AG20443 (cell line): ENCODE measurements at regions not wholly inside any gene's neighbourhood (a gene's known extent, or its start where the extent isn't known, plus 50 kb on each side); places are given as distances from the start of the nearest gene placed in this dataset.
"Not testable (repeated sequence)": the region's sequence is repeated elsewhere in the genome, so short reads cannot be mapped to it uniquely, and the experiment has no call there.

Source experiments
- DNase-seq: peaks from one replicate; pipeline ENCODE4 v3.0.0; 2012; ENCODE audit warnings: low spot score, mixed read lengths

GRCh38 chr3:18236726-18237125 is 188.4 kb downstream of the SATB1 start:
- no peak for DNase-seq

- no peak for DNase-seq
These were observed 190.3 kb downstream of the SATB1 start for GRCh38 chr3:18234717-18235335.

DNA sequence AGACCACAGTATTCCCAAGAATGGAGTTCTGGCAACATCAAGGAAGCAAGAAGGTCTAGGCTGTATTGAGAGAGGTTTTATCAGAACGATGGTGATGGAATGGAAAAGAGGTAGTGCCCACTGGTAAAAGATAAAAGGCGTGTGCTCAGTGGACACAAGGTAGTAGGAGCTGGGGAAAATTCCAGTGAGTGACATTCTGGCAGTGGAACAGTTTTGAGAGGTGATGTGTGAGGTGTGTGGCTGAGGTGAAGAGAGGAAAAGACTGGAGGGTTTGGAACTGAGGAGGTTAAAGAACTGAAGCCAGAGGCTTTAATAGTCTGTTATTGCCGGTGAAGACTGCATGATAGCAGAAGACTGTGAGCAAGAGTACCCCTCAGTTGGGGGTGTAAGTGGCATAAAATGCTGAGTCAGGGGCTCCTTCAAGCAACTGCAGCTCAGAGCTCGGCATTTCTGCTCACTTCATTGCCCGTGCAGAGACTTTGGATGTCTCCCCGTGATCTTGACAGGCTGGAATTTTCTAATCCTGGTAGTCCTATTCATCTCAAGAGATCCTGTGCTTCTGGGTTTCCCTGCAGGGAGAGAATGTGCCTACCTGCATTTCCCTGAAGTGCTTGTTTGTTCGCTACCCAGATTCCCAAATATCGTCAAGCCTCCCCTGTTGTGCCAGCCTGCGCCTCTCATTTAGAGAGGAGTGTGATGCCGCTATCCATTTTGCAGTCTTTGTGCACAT is 191.0 kb downstream of the SATB1 start:
- DNase-seq, result no peak

DNA sequence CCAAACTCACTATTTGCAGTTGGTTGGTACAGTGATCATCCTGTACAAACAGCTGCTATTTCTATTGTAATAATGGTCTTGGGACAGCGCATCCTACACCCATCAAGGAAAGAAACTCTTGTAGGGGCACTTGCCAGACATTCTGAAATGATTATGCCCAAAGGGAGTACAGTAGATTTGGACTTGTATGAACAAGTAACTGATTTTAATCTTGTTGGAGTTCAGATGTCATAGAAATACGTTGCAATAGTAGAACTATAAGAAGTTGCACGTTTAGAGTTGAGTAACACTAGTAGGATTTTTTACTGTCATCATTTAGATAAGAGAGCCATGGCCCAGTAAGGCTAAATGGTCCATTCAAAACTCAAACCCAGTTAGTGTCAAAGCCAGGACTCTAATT is 192.8 kb downstream of the SATB1 start:
- no peak for DNase-seq

- DNase-seq, result no peak
These were observed 197.1 kb downstream of the SATB1 start for GRCh38 chr3:18228060-18228459.

- DNase-seq, result no peak
These were observed 199.4 kb downstream of the SATB1 start for GRCh38 chr3:18225709-18226108.

DNA sequence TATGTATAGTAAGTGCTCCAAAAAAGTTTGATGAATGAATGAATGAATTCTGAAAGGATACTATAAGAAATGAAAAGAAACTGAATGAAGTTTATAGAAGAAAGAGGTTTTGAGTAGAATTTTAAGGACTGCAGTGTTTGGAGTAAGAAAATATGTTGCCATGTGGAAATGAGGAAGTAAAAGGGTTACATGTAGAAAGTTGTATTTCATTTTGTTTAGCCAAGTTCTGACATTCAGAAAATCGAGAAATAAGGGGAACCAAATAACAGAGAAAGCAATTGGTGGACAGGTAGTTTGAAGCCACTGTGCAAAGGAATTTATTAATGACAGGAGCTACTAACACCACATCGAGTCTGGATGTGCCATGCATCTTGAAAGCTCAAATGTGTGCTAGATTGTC is 200.7 kb downstream of the SATB1 start:
- DNase-seq, result no peak

DNA sequence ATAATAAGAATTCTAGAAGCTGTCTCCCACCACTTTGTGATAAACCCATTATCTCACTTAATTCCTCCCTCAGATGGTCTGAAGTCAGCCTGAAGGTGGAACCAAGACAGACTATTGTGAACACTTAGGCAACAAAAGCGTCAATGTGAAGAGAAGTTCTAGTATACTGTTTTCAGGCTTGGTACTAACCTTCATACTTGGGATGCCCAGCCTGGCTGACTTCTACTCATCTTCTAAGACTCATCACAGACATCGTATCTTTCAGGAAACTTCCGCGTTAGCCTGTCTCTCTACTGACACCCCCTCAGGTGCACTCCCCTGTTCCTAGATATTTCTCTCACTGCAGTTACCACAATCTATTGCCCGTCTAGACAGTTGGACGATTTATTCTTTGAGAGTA is 201.2 kb downstream of the SATB1 start:
- no peak for DNase-seq

DNA sequence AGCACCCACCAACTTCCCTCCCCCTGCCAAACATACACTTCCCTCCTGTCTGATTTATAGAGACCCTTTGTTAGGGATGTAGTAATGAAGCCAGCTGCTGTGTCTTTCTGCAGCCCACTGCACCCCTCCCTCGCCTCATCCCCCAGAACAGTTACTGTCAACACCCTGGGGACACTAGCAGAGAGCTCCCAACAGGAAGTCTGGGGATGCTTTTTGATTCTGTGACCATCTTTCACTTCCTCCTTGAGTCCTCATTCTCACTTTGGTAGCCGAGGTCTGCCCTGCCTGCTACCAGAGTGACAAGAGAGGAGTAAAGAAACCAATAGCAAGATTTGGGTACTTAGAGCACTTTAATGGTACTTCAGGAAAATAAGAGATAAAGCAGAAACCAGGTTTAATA is 201.6 kb downstream of the SATB1 start:
- DNase-seq, result no peak

DNA sequence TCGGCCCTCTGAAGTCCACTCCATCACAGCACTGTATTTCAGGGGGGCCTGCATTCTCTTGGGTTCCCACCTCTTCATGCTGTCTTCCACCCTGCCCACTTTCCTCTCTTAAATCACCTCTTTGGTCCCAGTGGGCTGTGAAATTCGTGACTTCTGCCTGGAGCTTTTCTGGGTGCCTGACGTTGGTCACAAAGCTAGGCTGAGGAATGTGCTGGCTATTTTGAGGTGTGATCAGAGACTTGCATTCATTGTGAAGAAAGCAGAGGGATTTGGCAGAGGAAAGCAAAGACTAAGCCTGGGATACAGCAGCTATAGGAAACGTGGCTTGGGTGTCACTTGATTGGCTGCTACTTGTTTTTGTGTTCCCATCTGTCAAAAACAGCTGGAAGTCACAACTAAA is 202.5 kb downstream of the SATB1 start:
- no peak for DNase-seq

GRCh38 chr3:18217507-18218174 is 207.5 kb downstream of the SATB1 start:
- no peak for DNase-seq

DNA sequence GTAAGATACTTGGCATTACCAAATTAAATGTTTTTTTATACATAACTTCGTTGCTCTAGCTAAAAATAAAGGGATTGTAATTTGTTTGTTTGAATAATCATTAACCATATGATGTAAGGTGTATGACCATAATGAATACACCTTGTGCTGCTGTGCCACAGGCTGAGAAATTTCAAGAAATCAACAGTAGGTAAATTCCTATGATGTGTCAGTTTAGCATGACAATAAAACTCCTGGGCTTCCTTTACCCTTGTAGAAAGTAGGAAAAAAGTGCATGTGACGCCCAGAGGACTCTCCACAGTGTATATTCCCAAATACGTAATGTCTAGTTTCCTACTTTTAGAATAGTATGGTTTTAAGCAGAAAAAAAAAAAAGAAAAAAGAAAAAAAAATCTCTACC is 208.1 kb downstream of the SATB1 start:
- DNase-seq, result no peak

- no peak for DNase-seq
These were observed 209.5 kb downstream of the SATB1 start for GRCh38 chr3:18215639-18216038.

DNA sequence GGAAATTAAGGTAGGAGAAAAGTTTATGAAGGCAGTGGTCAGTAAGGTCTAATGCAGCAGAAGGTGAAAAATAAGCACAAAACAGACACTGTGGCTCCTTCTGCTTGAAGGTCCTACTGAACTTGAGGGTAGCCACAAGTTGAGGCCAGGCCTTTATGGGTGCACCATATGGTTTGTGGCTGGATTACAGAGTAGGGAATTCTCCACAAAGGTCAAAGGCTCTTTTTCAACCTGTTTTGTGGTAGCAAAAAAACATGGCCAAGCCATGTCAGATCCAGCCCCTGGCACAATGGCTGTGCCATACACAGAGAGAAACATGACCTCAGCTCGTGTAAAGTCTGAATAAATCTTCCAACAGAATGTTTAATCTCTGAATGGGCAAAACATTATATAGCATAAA is 214.0 kb downstream of the SATB1 start:
- DNase-seq, result no peak

- DNase-seq, result no peak
These were observed 216.3 kb downstream of the SATB1 start for GRCh38 chr3:18208856-18209255.

- DNase-seq, result no peak
These were observed 217.0 kb downstream of the SATB1 start for GRCh38 chr3:18208091-18208490.

GRCh38 chr3:18207226-18207625 is 217.9 kb downstream of the SATB1 start:
- DNase-seq, result no peak

GRCh38 chr3:18205701-18206100 is 219.4 kb downstream of the SATB1 start:
- DNase-seq, result not testable (repeated sequence)

DNA sequence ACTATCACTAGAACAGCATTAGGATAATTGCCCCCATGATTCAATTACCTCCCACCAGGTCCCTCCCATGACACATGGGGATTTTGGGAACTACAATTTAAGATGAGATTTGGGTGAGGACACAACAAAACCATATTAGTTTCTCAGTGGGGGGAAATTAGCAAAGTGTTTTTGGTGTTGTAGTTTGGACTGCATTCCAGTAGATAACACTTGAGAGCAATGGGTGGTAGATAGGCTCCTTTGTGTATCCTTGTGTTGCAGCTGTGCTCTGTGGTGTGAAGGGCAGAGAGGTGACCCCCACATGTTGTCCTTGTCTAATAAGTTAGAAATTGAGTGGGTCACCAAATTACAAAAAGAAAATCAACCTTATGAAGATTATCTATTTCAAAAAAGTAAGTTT is 223.8 kb downstream of the SATB1 start:
- no peak for DNase-seq

DNA sequence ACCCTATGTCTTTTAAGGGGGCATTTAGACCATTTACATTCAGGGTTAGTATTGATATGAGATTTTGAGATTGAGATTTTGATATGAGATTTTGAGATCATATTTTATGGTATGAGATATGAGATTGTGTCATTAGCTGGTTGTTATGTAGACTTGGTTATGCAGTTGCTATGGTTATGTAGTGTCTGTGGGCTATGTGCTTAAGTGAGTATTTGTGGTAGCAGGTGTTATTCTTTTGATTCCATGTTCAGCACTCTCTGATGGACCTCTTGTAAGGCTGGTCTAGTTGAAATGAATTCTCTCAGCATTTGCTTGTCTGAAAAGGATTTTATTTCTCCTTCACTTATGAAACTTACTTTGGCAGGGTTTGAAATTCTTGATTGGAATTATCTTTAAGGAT is 225.4 kb downstream of the SATB1 start:
- DNase-seq, result no peak

- DNase-seq, result no peak
These were observed 229.3 kb downstream of the SATB1 start for GRCh38 chr3:18195836-18196235.

- no peak for DNase-seq
These were observed 230.7 kb downstream of the SATB1 start for GRCh38 chr3:18194431-18194830.

DNA sequence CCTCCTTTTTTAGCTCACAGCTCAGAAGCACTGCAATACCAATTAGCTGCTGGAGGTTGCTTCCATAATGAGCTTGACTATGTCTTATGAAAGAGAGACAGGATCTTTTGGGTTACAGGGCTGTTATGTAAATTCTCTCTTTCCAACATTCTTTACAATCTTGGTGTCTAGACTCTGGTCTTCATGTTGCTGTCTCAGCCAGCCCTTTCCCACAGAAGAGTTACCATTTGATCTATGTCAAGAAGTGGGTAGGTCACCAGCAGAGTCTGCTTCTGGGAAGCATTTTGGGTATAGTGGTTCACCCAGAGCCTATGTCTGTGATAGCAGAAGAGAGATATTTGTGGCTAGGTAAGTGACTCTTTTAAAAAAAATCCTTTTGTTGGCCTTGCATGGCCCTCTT is 234.5 kb downstream of the SATB1 start:
- peak; percentile 11 for DNase-seq
